GM21381 (cell line): ENCODE measurements at regions not wholly inside any gene's neighbourhood (a gene's known extent, or its start where the extent isn't known, plus 50 kb on each side); places are given as distances from the start of the nearest gene placed in this dataset.

Experiments used
- ATAC-seq: cut with Tn5 transposase; IDR thresholded peaks from one replicate; pipeline ENCODE4 v1.9.1; 2021; ENCODE audit warnings: mild to moderate bottlenecking, moderate library complexity; ENCODE audit not compliant: unreplicated experiment

DNA sequence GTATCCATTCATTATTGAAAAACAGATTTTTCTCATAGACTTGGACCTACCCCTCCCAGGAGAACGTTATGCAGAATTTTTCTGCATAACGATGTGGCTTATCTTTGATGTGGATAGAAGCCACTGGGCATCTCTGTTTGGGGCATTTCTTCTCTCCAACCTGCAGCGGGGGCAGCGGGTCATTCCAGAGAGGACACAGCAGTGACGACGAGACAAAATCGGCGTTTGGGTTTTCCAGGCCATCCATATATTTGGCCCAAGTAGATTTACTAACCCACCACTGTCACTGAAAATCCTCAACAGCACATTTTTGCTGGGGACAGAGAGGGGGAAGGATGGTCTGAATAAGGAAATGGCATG lies 299.3 kb upstream of the PITRM1 start:
- no peak for ATAC-seq

DNA sequence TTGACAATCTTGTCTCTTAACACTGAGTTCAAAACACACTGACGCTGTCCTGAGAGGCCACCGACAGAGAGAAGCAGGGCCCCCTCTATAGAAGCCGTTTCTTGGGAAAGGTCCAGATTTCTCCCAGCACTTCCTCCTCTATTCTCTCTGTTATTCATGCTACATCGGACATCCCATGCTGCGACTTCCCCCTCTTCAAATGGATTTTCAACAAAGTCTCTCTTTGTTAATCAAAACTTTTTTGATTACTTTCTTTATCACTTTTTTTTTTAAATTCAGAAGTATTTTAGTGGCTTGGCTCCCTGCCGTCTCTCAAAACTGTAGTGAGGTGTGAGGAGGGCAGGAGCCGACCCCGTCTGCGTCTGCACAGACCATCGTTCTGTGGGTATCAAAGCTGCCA lies 298.9 kb upstream of the PITRM1 start:
- ATAC-seq, result no peak

GRCh38 chr10:3470191-3470590 lies 297.6 kb upstream of the PITRM1 start:
- ATAC-seq, result no peak

GRCh38 chr10:3469639-3470020 lies 297.0 kb upstream of the PITRM1 start:
- ATAC-seq, result no peak

GRCh38 chr10:3468919-3469638 lies 296.5 kb upstream of the PITRM1 start:
- ATAC-seq, result no peak

DNA sequence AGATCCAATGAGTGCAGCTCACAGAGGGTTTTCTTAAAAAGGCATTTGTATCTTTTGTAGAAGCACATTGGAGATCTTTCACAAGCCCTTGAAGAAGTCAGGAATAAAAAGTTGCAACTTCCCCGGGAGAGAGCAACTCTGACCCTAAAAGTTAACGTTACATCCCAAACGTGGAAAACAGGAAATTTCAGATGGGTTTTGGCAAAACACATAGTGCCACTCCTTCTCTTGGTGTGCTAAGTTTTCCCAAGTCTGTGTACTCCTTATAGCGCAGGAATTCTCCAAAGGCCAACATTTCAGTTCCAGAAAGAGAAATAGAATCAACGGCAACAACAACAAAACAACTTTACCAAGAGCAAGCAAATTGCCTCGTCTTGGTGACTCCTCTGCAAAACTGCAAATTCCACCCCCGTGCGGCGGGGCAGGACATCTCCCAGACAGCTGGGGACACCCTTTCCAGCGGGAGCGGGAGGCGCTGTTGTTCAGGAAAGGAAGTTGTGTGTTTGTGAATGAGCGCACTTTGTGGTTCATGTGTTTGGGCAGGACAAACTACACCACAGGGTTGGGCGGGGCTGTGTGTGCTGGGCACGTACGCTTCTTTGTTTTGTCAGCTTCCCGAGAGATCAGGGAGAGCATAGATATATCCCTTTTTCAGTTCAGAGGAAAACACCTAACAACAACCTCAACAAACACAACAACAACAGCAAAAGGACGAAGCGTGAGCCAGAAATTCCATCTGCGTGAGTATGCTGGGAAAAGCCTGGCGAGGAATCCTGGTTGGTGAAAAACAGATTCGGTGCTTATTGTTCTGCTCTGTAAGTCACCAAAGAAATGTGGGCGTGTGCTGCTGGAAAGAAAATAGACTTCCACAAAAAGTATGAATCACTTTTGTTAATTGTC lies 294.7 kb upstream of the PITRM1 start:
- no peak for ATAC-seq

- no peak for ATAC-seq
Observed at GRCh38 chr10:3465406-3465891, 292.9 kb upstream of the PITRM1 start.

DNA sequence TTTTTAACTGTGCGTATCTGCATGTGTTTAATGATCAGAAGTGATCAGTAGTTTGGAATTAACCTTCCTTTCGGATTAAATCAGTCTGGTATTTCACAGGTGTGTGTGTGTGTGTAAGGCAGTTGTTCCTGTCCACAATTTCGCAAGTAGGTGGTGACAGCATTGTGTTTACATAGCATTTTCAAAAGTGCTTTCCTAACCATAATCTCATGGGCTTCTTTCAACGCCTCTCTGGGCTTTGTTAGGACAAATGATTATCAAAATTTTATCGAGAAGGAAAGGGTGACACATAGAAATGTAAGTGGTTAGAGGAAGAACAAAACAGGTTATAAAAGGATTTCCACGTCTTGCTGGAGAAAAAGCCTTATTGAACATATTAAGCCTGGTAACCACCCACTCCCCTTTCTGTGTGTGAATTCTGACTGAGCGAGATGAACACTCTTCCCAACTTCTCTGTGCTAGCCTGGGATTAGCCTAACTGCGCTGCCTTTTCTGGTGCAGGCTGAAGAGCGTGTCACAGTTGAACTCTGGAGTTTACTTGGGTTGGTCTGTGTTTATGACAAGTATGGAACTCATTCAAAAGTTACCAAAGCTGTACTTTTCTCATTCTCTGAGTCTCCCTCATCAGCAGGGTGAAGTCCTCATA lies 292.3 kb upstream of the PITRM1 start:
- ATAC-seq, result no peak

- ATAC-seq, result no peak
Observed at GRCh38 chr10:3460420-3461128, 288.0 kb upstream of the PITRM1 start.

DNA sequence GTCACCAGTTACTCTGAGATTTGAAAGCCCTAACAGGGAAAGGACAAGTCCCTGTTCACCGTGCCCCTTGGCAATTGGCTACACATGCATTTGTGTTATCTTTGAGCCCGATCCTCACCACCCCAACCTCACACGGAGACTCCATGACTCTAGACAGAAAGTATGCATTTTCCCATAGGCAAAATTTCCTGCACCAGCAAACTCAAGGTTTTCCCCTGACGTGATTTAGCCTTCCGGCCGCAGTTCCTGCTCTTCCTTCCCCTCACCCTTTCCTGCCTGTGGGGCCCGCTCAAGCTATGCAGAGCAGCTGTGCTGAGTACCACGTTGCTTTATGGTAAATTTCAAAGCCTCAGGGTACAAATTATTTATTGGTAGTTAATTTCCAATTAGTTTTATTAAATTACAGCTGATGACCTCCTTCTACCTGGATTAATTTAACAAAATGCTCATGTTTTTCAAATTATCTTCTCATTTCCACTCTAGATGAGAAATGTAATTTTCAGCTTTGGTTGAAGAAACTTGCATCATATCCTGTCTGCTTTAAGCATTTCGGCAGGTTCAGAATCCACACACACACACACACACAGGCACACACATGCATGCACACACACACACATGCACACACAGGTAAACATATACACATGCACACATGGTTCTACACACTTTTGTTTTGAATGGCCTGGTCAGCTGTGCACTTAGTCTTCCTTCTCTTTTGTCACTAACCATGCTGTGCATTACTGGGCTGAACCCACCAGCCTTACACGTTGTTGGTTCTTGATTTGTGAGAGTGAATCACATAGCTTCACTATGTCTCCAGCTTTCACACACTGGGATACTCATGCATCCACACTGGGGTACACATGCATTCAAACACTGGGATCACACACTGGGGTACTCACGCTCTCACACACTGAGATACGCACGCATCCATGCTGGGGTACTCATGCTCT lies 283.1 kb upstream of the PITRM1 start:
- ATAC-seq, result no peak

- no peak for ATAC-seq
Observed at GRCh38 chr10:3452683-3453361, 280.2 kb upstream of the PITRM1 start.

DNA sequence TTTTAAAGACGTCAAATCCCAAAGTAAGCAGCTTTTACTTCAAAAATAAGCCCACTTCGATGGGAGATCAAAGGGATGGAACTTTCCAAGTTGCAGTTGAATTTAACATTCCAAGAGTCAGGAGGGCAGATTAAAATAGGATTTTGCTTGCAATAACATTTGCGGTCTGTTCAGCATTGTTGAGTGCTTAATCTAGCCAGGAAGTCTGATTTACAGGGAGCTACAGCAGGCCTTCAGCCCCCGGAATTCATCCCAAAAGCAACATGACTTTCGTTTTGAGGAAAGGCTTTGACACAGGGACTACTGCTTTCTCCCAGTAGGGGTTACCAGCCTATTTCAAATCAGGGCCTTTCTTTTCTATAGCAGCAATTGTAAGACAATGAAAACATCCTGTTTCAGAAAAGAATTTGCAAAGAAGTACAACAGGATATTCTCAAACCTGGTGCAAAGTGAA lies 279.6 kb upstream of the PITRM1 start:
- no peak for ATAC-seq

DNA sequence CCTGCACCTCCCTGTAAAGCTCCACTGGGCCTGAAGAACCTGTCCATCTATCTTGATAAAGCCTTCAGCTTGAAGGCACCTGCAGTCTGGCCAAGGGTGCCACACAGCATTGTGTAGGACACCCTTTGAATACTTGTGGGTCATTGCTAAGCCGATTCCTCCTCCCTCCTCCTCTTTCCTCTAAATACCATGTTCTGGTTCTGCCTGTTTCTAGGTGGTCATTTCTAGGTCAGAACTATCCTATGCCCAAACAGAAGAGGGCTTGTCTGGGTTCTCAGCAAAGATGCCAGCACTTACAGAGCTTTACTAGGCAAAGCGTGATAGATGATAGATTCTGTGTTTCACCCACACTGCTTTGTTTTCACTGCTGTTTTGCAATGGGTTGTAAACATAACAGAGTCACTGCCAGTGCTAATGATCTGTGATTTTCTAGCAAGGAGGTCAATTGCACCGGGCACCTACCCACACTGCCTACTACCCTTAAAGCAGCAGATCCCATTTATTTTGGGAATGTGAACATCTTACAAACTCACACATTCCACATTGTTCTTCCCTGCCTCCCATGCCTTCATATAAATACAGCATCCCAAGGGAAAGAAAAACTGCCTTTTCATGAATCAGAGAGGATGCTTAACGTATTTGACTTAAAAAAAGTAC lies 279.1 kb upstream of the PITRM1 start:
- ATAC-seq, result no peak

- ATAC-seq, result no peak
Observed at GRCh38 chr10:3446221-3446620, 273.6 kb upstream of the PITRM1 start.

- no peak for ATAC-seq
Observed at GRCh38 chr10:3445648-3446047, 273.1 kb upstream of the PITRM1 start.

- no peak for ATAC-seq
Observed at GRCh38 chr10:3442451-3442990, 269.9 kb upstream of the PITRM1 start.

DNA sequence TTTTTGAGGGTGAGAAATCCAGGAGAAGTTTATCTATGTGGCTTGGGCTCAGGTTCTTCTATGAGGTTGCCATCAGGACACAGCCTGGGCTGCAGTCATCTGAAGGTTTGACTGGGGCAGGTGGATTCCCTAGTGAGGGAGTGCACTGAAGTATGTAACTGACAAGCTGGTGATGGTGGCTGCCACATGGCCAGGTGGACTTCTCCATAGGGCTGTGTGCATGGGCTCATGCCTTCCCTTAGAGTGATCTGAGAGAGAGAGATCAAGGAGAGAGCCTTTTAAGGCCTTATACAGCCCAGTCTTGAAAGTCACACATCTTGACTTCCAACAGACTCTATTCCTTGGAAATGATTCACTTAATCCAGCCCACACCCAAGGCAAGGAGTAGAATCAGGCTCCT lies 266.6 kb upstream of the PITRM1 start:
- no peak for ATAC-seq

GRCh38 chr10:3438606-3439005 lies 266.0 kb upstream of the PITRM1 start:
- no peak for ATAC-seq
